ENCODE measurements at regions not wholly inside any gene's neighbourhood (a gene's known extent, or its start where the extent isn't known, plus 50 kb on each side); places are given as distances from the start of the nearest gene placed in this dataset.

DNA sequence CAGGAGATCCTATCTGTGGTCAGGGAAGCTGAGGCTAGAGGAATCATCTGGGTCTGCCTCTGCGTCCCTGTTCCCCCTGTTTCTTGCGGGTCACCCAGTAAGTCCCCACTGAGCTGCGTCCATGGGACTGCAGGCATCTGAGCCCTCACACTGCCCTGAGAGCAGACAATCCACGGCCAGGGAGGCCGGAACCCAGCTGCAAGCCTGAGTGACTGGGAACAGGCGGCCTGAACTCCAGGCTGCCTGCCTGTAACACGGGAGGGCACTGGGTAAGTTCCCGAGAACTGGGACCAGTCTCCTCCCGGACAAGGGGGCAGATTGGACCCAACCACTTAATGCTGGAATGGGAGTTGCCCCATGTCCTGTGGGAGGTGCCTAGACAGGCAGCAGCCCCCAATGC lies 727.4 kb downstream of the BRD1 start:
- Histone ChIP-seq H2AK5ac (ENCODE audit: low read depth, low read length) (no peak overlapping the region), H4K8ac (ENCODE audit: low read depth, low read length) (no peak overlapping the region), H2AFZ (ENCODE audit: low read length) (no peak overlapping the region), H3K36me3 (replicated peaks in 1 of 2; ENCODE audit: control insufficient read depth in 2 of 2, insufficient read depth in 2 of 2, low read length in 2 of 2) (no peaks in the 10 kb centered on the region), H3K4me3 (ENCODE audit: low read length in 2 of 2) (no peak overlapping the region), H2BK15ac (ENCODE audit: low read length) (peak overlapping the region; percentile 15), H3K9ac (ENCODE audit: low read depth, low read length, poor library complexity) (no peak overlapping the region), H3K79me1 (ENCODE audit: low read depth, low read length) (peaks cover 2% of the 10 kb centered on the region), H3K27me3 (ENCODE audit: control insufficient read depth in 3 of 3, insufficient read depth in 3 of 3, low read depth in 1 of 3, low read length in 3 of 3) (peaks cover 0 to 2% (median 0%) of the 10 kb centered on the region in 3 experiments), H2BK12ac (ENCODE audit: low read length) (no peak overlapping the region), H3K27ac (replicated peaks; ENCODE audit: low read length) (no peak overlapping the region), H3K18ac (ENCODE audit: low read length) (peak overlapping the region; percentile 81), H2BK120ac (ENCODE audit: low read depth, low read length) (no peak overlapping the region), H3K4me2 (ENCODE audit: insufficient read depth, low read length, poor library complexity, severe bottlenecking) (no peak overlapping the region), H3K4ac (ENCODE audit: low read length) (no peak overlapping the region), H3K23ac (ENCODE audit: low read depth, low read length, poor library complexity) (no peak overlapping the region), H3K4me1 (ENCODE audit: control insufficient read depth in 2 of 2, insufficient read depth in 1 of 2, low read depth in 1 of 2, low read length in 2 of 2) (peaks cover 3 to 4% of the 10 kb centered on the region in 2 donors), H2BK5ac (ENCODE audit: low read length) (no peak overlapping the region), H3K14ac (ENCODE audit: low read length) (no peak overlapping the region), H4K91ac (ENCODE audit: low read depth, low read length, poor library complexity) (no peak overlapping the region), H3K9me3 (replicated peaks in 1 of 2; ENCODE audit: control insufficient read depth in 2 of 2, insufficient read depth in 1 of 2, low read depth in 1 of 2, low read length in 2 of 2) (peaks cover 0 to 7% of the 10 kb centered on the region in 2 donors)
- WGBS, 2 donors (ENCODE audit: extremely low coverage in 2 of 2, insufficient read length in 2 of 2, insufficient replicate concordance in 1 of 2), result no CpG with 5 or more reads among the region's 9 CpGs
- no peak for DNase-seq (ENCODE audit: low spot score)

DNA sequence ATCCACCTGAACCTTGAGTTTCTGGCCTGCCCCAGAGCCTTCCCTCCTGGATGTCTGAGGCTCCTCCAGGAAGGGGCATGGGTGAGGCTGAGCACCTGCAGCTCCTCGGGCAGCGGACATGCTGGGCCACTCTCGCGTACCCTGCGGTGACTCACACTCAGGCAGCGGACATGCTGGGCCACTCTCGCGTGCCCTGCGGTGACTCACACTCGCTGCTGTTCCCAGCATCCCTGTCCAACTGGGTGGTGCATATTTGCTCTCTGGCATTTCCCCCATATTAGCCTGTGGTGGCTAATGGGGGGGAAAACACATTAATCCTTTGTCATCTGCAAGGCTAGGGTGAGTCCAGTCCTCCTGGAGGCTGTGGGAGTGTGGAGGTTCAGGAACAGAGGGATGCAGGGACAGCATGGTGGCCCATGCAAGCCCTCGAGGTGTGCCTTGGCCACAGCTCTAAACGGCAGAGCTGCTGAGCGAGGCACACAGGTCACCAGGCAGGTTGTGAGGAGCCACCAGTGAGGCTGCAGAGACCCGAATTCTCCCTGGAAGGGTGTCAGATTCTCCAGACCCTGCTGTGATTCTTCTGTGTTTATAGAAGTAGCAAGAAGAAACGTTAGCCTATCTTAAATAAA lies 728.1 kb downstream of the BRD1 start:
- Histone ChIP-seq H3K27ac (replicated peaks; ENCODE audit: low read length) (no peak overlapping the region), H3K4me1 (ENCODE audit: control insufficient read depth in 2 of 2, insufficient read depth in 1 of 2, low read depth in 1 of 2, low read length in 2 of 2) (peaks cover 3 to 4% of the 10 kb centered on the region in 2 donors), H3K4me2 (ENCODE audit: insufficient read depth, low read length, poor library complexity, severe bottlenecking) (no peak overlapping the region), H3K9ac (ENCODE audit: low read depth, low read length, poor library complexity) (no peak overlapping the region), H3K14ac (ENCODE audit: low read length) (peak overlapping the region; percentile 17), H2AFZ (ENCODE audit: low read length) (no peak overlapping the region), H3K79me1 (ENCODE audit: low read depth, low read length) (peaks cover 2% of the 10 kb centered on the region), H2BK15ac (ENCODE audit: low read length) (peak overlapping the region; percentile 15), H3K9me3 (replicated peaks in 1 of 2; ENCODE audit: control insufficient read depth in 2 of 2, insufficient read depth in 1 of 2, low read depth in 1 of 2, low read length in 2 of 2) (peaks cover 0 to 7% of the 10 kb centered on the region in 2 donors), H3K23ac (ENCODE audit: low read depth, low read length, poor library complexity) (peak overlapping the region; percentile 16), H3K4me3 (ENCODE audit: low read length in 2 of 2) (peak overlapping the region in 1 of 2 donors; percentile 29), H4K91ac (ENCODE audit: low read depth, low read length, poor library complexity) (peak overlapping the region; percentile 40), H2AK5ac (ENCODE audit: low read depth, low read length) (peak overlapping the region; percentile 40), H2BK5ac (ENCODE audit: low read length) (no peak overlapping the region), H4K8ac (ENCODE audit: low read depth, low read length) (no peak overlapping the region), H2BK12ac (ENCODE audit: low read length) (no peak overlapping the region), H3K4ac (ENCODE audit: low read length) (no peak overlapping the region), H3K36me3 (replicated peaks in 1 of 2; ENCODE audit: control insufficient read depth in 2 of 2, insufficient read depth in 2 of 2, low read length in 2 of 2) (no peaks in the 10 kb centered on the region), H2BK120ac (ENCODE audit: low read depth, low read length) (no peak overlapping the region), H3K18ac (ENCODE audit: low read length) (peak overlapping the region; percentile 58), H3K27me3 (ENCODE audit: control insufficient read depth in 3 of 3, insufficient read depth in 3 of 3, low read depth in 1 of 3, low read length in 3 of 3) (peaks cover 0 to 2% (median 0%) of the 10 kb centered on the region in 3 experiments)
- WGBS, 2 donors (ENCODE audit: extremely low coverage in 2 of 2, insufficient read length in 2 of 2, insufficient replicate concordance in 1 of 2), result no CpG with 5 or more reads among the region's 15 CpGs
- no peak for DNase-seq (ENCODE audit: low spot score)

DNA sequence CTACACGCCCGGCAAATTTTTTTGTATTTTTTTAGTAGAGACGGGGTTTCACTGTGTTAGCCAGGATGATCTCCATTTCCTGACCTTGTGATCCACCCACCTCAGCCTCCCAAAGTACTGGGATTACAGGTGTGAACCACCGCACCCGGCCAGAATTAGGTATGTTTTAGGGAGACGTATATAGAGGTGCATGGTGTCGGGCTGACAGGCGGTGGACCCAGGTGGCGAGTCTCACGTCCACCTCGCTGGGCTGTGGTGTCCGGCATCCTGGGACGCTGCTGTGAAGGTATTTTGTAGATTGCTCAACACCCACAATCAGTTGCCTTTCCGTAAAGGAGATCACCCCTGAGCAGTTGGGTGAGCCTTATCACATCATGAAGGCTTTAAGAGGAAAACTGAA lies 728.6 kb downstream of the BRD1 start:
- Histone ChIP-seq H4K8ac (ENCODE audit: low read depth, low read length) (no peak overlapping the region), H3K79me1 (ENCODE audit: low read depth, low read length) (no peaks in the 10 kb centered on the region), H2BK5ac (ENCODE audit: low read length) (no peak overlapping the region), H4K91ac (ENCODE audit: low read depth, low read length, poor library complexity) (no peak overlapping the region), H3K27me3 (ENCODE audit: control insufficient read depth in 3 of 3, insufficient read depth in 3 of 3, low read depth in 1 of 3, low read length in 3 of 3) (no peaks in the 10 kb centered on the region), H3K4me2 (ENCODE audit: insufficient read depth, low read length, poor library complexity, severe bottlenecking) (no peak overlapping the region), H3K27ac (replicated peaks; ENCODE audit: low read length) (no peak overlapping the region), H3K23ac (ENCODE audit: low read depth, low read length, poor library complexity) (peak overlapping the region; percentile 16), H3K4ac (ENCODE audit: low read length) (no peak overlapping the region), H3K9ac (ENCODE audit: low read depth, low read length, poor library complexity) (no peak overlapping the region), H2AFZ (ENCODE audit: low read length) (no peak overlapping the region), H3K14ac (ENCODE audit: low read length) (no peak overlapping the region), H3K4me3 (ENCODE audit: low read length in 2 of 2) (peak overlapping the region in 1 of 2 donors; percentile 29), H3K18ac (ENCODE audit: low read length) (peak overlapping the region; percentile 58), H2BK15ac (ENCODE audit: low read length) (peak overlapping the region; percentile 15), H3K4me1 (ENCODE audit: control insufficient read depth in 2 of 2, insufficient read depth in 1 of 2, low read depth in 1 of 2, low read length in 2 of 2) (peaks cover 2 to 3% of the 10 kb centered on the region in 2 donors), H3K36me3 (replicated peaks in 1 of 2; ENCODE audit: control insufficient read depth in 2 of 2, insufficient read depth in 2 of 2, low read length in 2 of 2) (no peaks in the 10 kb centered on the region), H2BK120ac (ENCODE audit: low read depth, low read length) (no peak overlapping the region), H2AK5ac (ENCODE audit: low read depth, low read length) (peak overlapping the region; percentile 40), H3K9me3 (replicated peaks in 1 of 2; ENCODE audit: control insufficient read depth in 2 of 2, insufficient read depth in 1 of 2, low read depth in 1 of 2, low read length in 2 of 2) (peaks cover 0 to 4% of the 10 kb centered on the region in 2 donors), H2BK12ac (ENCODE audit: low read length) (no peak overlapping the region)
- no peak for DNase-seq (ENCODE audit: low spot score)
- no CpG with 5 or more reads among the region's 14 CpGs for WGBS, 2 donors (ENCODE audit: extremely low coverage in 2 of 2, insufficient read length in 2 of 2, insufficient replicate concordance in 1 of 2)

DNA sequence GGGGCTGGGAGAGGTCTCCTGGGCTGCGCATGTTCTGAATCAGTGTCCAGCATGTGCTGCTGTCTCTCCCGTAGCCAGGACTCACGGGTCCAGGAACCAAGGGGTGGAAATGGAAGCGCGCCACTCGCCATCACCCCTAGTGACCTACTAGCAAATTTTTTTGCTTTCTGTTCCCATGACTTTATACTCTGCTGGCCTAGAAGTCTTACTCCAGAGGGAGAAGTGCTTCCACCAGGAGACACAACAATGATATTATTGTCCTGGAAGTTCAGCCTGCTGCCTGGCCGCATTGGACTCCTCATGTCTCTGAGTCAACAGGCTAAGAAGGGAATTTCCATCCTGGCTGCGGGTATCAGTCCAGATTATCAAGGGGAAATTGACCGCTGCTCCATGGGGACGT lies 729.7 kb downstream of the BRD1 start:
- Histone ChIP-seq H2BK120ac (ENCODE audit: low read depth, low read length) (no peak overlapping the region), H2BK5ac (ENCODE audit: low read length) (no peak overlapping the region), H2BK15ac (ENCODE audit: low read length) (peak overlapping the region; percentile 22), H3K14ac (ENCODE audit: low read length) (peak overlapping the region; percentile 4), H2BK12ac (ENCODE audit: low read length) (no peak overlapping the region), H2AK5ac (ENCODE audit: low read depth, low read length) (no peak overlapping the region), H3K27ac (replicated peaks; ENCODE audit: low read length) (no peak overlapping the region), H3K4ac (ENCODE audit: low read length) (no peak overlapping the region), H3K27me3 (ENCODE audit: control insufficient read depth in 3 of 3, insufficient read depth in 3 of 3, low read depth in 1 of 3, low read length in 3 of 3) (no peaks in the 10 kb centered on the region), H3K9me3 (replicated peaks in 1 of 2; ENCODE audit: control insufficient read depth in 2 of 2, insufficient read depth in 1 of 2, low read depth in 1 of 2, low read length in 2 of 2) (peaks cover 0 to 4% of the 10 kb centered on the region in 2 donors), H3K23ac (ENCODE audit: low read depth, low read length, poor library complexity) (no peak overlapping the region), H3K9ac (ENCODE audit: low read depth, low read length, poor library complexity) (no peak overlapping the region), H4K91ac (ENCODE audit: low read depth, low read length, poor library complexity) (no peak overlapping the region), H3K4me3 (ENCODE audit: low read length in 2 of 2) (no peak overlapping the region), H3K4me1 (ENCODE audit: control insufficient read depth in 2 of 2, insufficient read depth in 1 of 2, low read depth in 1 of 2, low read length in 2 of 2) (no peaks in the 10 kb centered on the region), H3K4me2 (ENCODE audit: insufficient read depth, low read length, poor library complexity, severe bottlenecking) (no peak overlapping the region), H3K36me3 (replicated peaks in 1 of 2; ENCODE audit: control insufficient read depth in 2 of 2, insufficient read depth in 2 of 2, low read length in 2 of 2) (no peaks in the 10 kb centered on the region), H3K79me1 (ENCODE audit: low read depth, low read length) (no peaks in the 10 kb centered on the region), H2AFZ (ENCODE audit: low read length) (no peak overlapping the region), H4K8ac (ENCODE audit: low read depth, low read length) (no peak overlapping the region), H3K18ac (ENCODE audit: low read length) (no peak overlapping the region)
- no CpG with 5 or more reads among the region's 10 CpGs for WGBS, 2 donors (ENCODE audit: extremely low coverage in 2 of 2, insufficient read length in 2 of 2, insufficient replicate concordance in 1 of 2)
- DNase-seq (ENCODE audit: low spot score), result no peak
